ENCODE measurements at regions not wholly inside any gene's neighbourhood (a gene's known extent, or its start where the extent isn't known, plus 50 kb on each side); places are given as distances from the start of the nearest gene placed in this dataset.
"Not testable (repeated sequence)": the region's sequence is repeated elsewhere in the genome, so short reads cannot be mapped to it uniquely, and the experiment has no call there.

- H3K27ac Mint-ChIP-seq, result no peak overlapping the region
- peak; percentile 17 for DNase-seq
- H3K36me3 Mint-ChIP-seq (ENCODE audit: low read depth), result no peaks in the 10 kb centered on the region
- intact Hi-C loops (cut with micrococcal nuclease), result no loop called here
- no peak overlapping the region for H3K4me3 Mint-ChIP-seq
- H3K4me1 Mint-ChIP-seq, result no peaks in the 10 kb centered on the region
- peaks cover 5% of the 10 kb centered on the region for H3K27me3 Mint-ChIP-seq
- H3K9me3 Mint-ChIP-seq, result no peaks in the 10 kb centered on the region
These were observed 147.6 kb upstream of the CES5A start for GRCh38 chr16:56022818-56023217.

GRCh38 chr16:56019274-56019673 lies 144.1 kb upstream of the CES5A start:
- no peaks in the 10 kb centered on the region for H3K4me1 Mint-ChIP-seq
- no peaks in the 10 kb centered on the region for H3K27me3 Mint-ChIP-seq
- H3K36me3 Mint-ChIP-seq (ENCODE audit: low read depth), result no peaks in the 10 kb centered on the region
- no peak overlapping the region for H3K4me3 Mint-ChIP-seq
- intact Hi-C loops (cut with micrococcal nuclease), result no loop called here
- DNase-seq, result no peak
- no peaks in the 10 kb centered on the region for H3K9me3 Mint-ChIP-seq
- no peak overlapping the region for H3K27ac Mint-ChIP-seq

GRCh38 chr16:56013962-56014552 lies 138.9 kb upstream of the CES5A start:
- intact Hi-C loops (cut with micrococcal nuclease), result no loop called here
- DNase-seq, result peak; percentile 84
- Mint-ChIP-seq H3K4me1 (no peaks in the 10 kb centered on the region), H3K27me3 (no peaks in the 10 kb centered on the region), H3K9me3 (no peaks in the 10 kb centered on the region), H3K4me3 (no peak overlapping the region), H3K27ac (no peak overlapping the region), H3K36me3 (ENCODE audit: low read depth) (no peaks in the 10 kb centered on the region)

GRCh38 chr16:56012482-56012811 lies 137.3 kb upstream of the CES5A start:
- Mint-ChIP-seq H3K36me3 (ENCODE audit: low read depth) (no peaks in the 10 kb centered on the region), H3K9me3 (no peaks in the 10 kb centered on the region), H3K27ac (no peak overlapping the region), H3K27me3 (no peaks in the 10 kb centered on the region), H3K4me1 (no peaks in the 10 kb centered on the region), H3K4me3 (no peak overlapping the region)
- intact Hi-C loops (cut with micrococcal nuclease), result no loop called here
- DNase-seq, result peak; percentile 16

- DNase-seq, result peak; percentile 20
- Mint-ChIP-seq H3K27me3 (no peaks in the 10 kb centered on the region), H3K4me3 (no peak overlapping the region), H3K36me3 (ENCODE audit: low read depth) (no peaks in the 10 kb centered on the region), H3K27ac (no peak overlapping the region), H3K4me1 (no peaks in the 10 kb centered on the region), H3K9me3 (no peaks in the 10 kb centered on the region)
- intact Hi-C loops (cut with micrococcal nuclease), result no loop called here
These were observed 136.8 kb upstream of the CES5A start for GRCh38 chr16:56011808-56012481.

GRCh38 chr16:56005958-56006357 lies 130.8 kb upstream of the CES5A start:
- no peaks in the 10 kb centered on the region for H3K4me1 Mint-ChIP-seq
- H3K27ac Mint-ChIP-seq, result no peak overlapping the region
- no peaks in the 10 kb centered on the region for H3K27me3 Mint-ChIP-seq
- intact Hi-C loops (cut with micrococcal nuclease), result no loop called here
- DNase-seq, result no peak
- H3K9me3 Mint-ChIP-seq, result no peaks in the 10 kb centered on the region
- no peaks in the 10 kb centered on the region for H3K36me3 Mint-ChIP-seq (ENCODE audit: low read depth)
- H3K4me3 Mint-ChIP-seq, result no peak overlapping the region

- H3K36me3 Mint-ChIP-seq (ENCODE audit: low read depth), result no peaks in the 10 kb centered on the region
- no peak for DNase-seq
- no peaks in the 10 kb centered on the region for H3K27me3 Mint-ChIP-seq
- H3K9me3 Mint-ChIP-seq, result no peaks in the 10 kb centered on the region
- H3K4me3 Mint-ChIP-seq, result no peak overlapping the region
- no peak overlapping the region for H3K27ac Mint-ChIP-seq
- no peaks in the 10 kb centered on the region for H3K4me1 Mint-ChIP-seq
- intact Hi-C loops (cut with micrococcal nuclease), result no loop called here
These were observed 124.5 kb upstream of the CES5A start for GRCh38 chr16:55999683-56000082.

- H3K4me1 Mint-ChIP-seq, result no peaks in the 10 kb centered on the region
- H3K36me3 Mint-ChIP-seq (ENCODE audit: low read depth), result no peaks in the 10 kb centered on the region
- no peak overlapping the region for H3K4me3 Mint-ChIP-seq
- DNase-seq, result no peak
- no peaks in the 10 kb centered on the region for H3K27me3 Mint-ChIP-seq
- H3K9me3 Mint-ChIP-seq, result no peaks in the 10 kb centered on the region
- H3K27ac Mint-ChIP-seq, result no peak overlapping the region
- intact Hi-C loops (cut with micrococcal nuclease), result no loop called here
These were observed 117.9 kb upstream of the CES5A start for GRCh38 chr16:55993088-55993487.

GRCh38 chr16:55992551-55992950 lies 117.4 kb upstream of the CES5A start:
- intact Hi-C loops (cut with micrococcal nuclease), result no loop called here
- Mint-ChIP-seq H3K27me3 (no peaks in the 10 kb centered on the region), H3K27ac (no peak overlapping the region), H3K36me3 (ENCODE audit: low read depth) (no peaks in the 10 kb centered on the region), H3K9me3 (no peaks in the 10 kb centered on the region), H3K4me3 (no peak overlapping the region), H3K4me1 (no peaks in the 10 kb centered on the region)
- no peak for DNase-seq

- intact Hi-C loops (cut with micrococcal nuclease), result no loop called here
- Mint-ChIP-seq H3K4me3 (no peak overlapping the region), H3K9me3 (no peaks in the 10 kb centered on the region), H3K27me3 (no peaks in the 10 kb centered on the region), H3K36me3 (ENCODE audit: low read depth) (no peaks in the 10 kb centered on the region), H3K4me1 (no peaks in the 10 kb centered on the region), H3K27ac (no peak overlapping the region)
- DNase-seq, result no peak
These were observed 116.7 kb upstream of the CES5A start for GRCh38 chr16:55991843-55992242.

- H3K4me3 Mint-ChIP-seq, result no peak overlapping the region
- H3K27me3 Mint-ChIP-seq, result no peaks in the 10 kb centered on the region
- no peaks in the 10 kb centered on the region for H3K4me1 Mint-ChIP-seq
- intact Hi-C loops (cut with micrococcal nuclease), result no loop called here
- no peak overlapping the region for H3K27ac Mint-ChIP-seq
- H3K9me3 Mint-ChIP-seq, result no peaks in the 10 kb centered on the region
- no peak for DNase-seq
- no peaks in the 10 kb centered on the region for H3K36me3 Mint-ChIP-seq (ENCODE audit: low read depth)
These were observed 114.4 kb upstream of the CES5A start for GRCh38 chr16:55989569-55989907.

GRCh38 chr16:55988850-55989568 lies 113.8 kb upstream of the CES5A start:
- intact Hi-C loops (cut with micrococcal nuclease); H3K9me3 Mint-ChIP-seq; H3K27me3 Mint-ChIP-seq; H3K36me3 Mint-ChIP-seq (ENCODE audit: low read depth); H3K27ac Mint-ChIP-seq; DNase-seq; H3K4me1 Mint-ChIP-seq; H3K4me3 Mint-ChIP-seq: not testable (repeated sequence)

- no peaks in the 10 kb centered on the region for H3K4me1 Mint-ChIP-seq
- no peaks in the 10 kb centered on the region for H3K9me3 Mint-ChIP-seq
- no peak overlapping the region for H3K27ac Mint-ChIP-seq
- peaks cover 3% of the 10 kb centered on the region for H3K27me3 Mint-ChIP-seq
- H3K4me3 Mint-ChIP-seq, result no peak overlapping the region
- no peak for DNase-seq
- intact Hi-C loops (cut with micrococcal nuclease), result no loop called here
- H3K36me3 Mint-ChIP-seq (ENCODE audit: low read depth), result no peaks in the 10 kb centered on the region
These were observed 112.8 kb upstream of the CES5A start for GRCh38 chr16:55988013-55988412.

- DNase-seq, result no peak
- no peaks in the 10 kb centered on the region for H3K9me3 Mint-ChIP-seq
- intact Hi-C loops (cut with micrococcal nuclease), result no loop called here
- H3K36me3 Mint-ChIP-seq (ENCODE audit: low read depth), result no peaks in the 10 kb centered on the region
- no peak overlapping the region for H3K27ac Mint-ChIP-seq
- H3K4me3 Mint-ChIP-seq, result no peak overlapping the region
- H3K27me3 Mint-ChIP-seq, result peaks cover 3% of the 10 kb centered on the region
- no peaks in the 10 kb centered on the region for H3K4me1 Mint-ChIP-seq
These were observed 107.4 kb upstream of the CES5A start for GRCh38 chr16:55982597-55982996.

GRCh38 chr16:55981557-55981956 lies 106.4 kb upstream of the CES5A start:
- Mint-ChIP-seq H3K36me3 (ENCODE audit: low read depth) (no peaks in the 10 kb centered on the region), H3K9me3 (no peaks in the 10 kb centered on the region), H3K27ac (no peak overlapping the region), H3K4me3 (no peak overlapping the region), H3K4me1 (no peaks in the 10 kb centered on the region), H3K27me3 (peaks cover 3% of the 10 kb centered on the region)
- intact Hi-C loops (cut with micrococcal nuclease), result no loop called here
- DNase-seq, result no peak
